ENCODE measurements at regions not wholly inside any gene's neighbourhood (a gene's known extent, or its start where the extent isn't known, plus 50 kb on each side); places are given as distances from the start of the nearest gene placed in this dataset.

DNA sequence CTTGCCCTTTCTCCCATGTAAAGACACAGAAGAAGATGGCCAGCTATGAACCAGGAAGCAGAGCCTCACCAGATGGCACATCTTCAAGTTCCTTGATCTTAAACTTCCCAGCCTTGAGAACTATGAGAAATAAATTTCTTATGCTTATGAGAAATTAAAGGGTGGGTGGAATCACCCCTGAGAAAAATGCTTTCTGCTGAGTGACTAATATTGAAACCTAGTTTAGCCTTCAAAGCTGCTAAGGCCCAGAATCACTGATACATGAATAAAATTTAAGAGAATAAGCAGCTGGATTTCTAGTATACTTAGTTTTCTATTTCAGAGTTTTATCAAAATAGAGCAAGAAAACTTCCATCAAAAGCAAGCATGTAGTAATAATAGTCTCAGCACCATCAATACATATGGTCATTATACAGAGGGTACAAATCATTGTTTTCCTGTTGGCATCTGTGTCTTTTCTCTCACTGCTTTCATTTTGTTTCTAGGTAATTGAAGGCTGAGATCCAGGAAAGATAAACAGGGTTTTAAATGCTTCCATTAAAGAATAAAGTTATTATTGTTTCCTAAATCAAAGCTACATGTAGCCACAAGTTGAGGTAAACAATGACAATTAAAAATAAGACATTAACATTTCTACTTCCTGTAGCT lies 53.3 kb upstream of the COL5A2 start:
- TF ChIP-seq POLR2A (IDR thresholded peaks at IDR 0.05) (no peak), CTCF (IDR thresholded peaks at IDR 0.05) (no peak), POLR2AphosphoS5 (IDR thresholded peaks at IDR 0.05) (no peak)

Measured in breast epithelium (tissue), 3 donors.